ENCODE measurements at regions not wholly inside any gene's neighbourhood (a gene's known extent, or its start where the extent isn't known, plus 50 kb on each side); places are given as distances from the start of the nearest gene placed in this dataset.

GRCh38 chr2:195003881-195004471 is 653.0 kb upstream of the SLC39A10 start:
- TF ChIP-seq POLR2AphosphoS5 (IDR thresholded peaks at IDR 0.05) (no peak), EP300 (IDR thresholded peaks at IDR 0.05) (no peak), POLR2A (IDR thresholded peaks at IDR 0.05) (no peak), CTCF (IDR thresholded peaks at IDR 0.05) (no peak)
- no peak for DNase-seq (ENCODE audit: low spot score in 2 of 2)
- no peaks in the 10 kb centered on the region for H3K27me3 ChIP-seq
- H3K27ac ChIP-seq, result no peak overlapping the region
- WGBS, result 57% methylated on average over 4 of the region's 4 CpGs
- H3K4me1 ChIP-seq, result no peaks in the 10 kb centered on the region
- H3K9me3 ChIP-seq, result no peaks in the 10 kb centered on the region
- no peaks in the 10 kb centered on the region for H3K36me3 ChIP-seq
- no peak overlapping the region for H3K4me3 ChIP-seq

GRCh38 chr2:195001924-195002323 is 655.1 kb upstream of the SLC39A10 start:
- no peak for DNase-seq (ENCODE audit: low spot score in 2 of 2)
- no peaks in the 10 kb centered on the region for H3K36me3 ChIP-seq
- TF ChIP-seq EP300 (IDR thresholded peaks at IDR 0.05), result no peak
- no peak for TF ChIP-seq CTCF (IDR thresholded peaks at IDR 0.05)
- TF ChIP-seq POLR2AphosphoS5 (IDR thresholded peaks at IDR 0.05), result no peak
- TF ChIP-seq POLR2A (IDR thresholded peaks at IDR 0.05), result no peak
- H3K4me3 ChIP-seq, result no peak overlapping the region
- no peaks in the 10 kb centered on the region for H3K4me1 ChIP-seq
- 94% methylated on average over 3 of the region's 3 CpGs for WGBS
- H3K9me3 ChIP-seq, result no peaks in the 10 kb centered on the region
- H3K27ac ChIP-seq, result no peak overlapping the region
- no peaks in the 10 kb centered on the region for H3K27me3 ChIP-seq

- no peak overlapping the region for H3K4me3 ChIP-seq
- no peak overlapping the region for H3K27ac ChIP-seq
- no peaks in the 10 kb centered on the region for H3K9me3 ChIP-seq
- H3K36me3 ChIP-seq, result no peaks in the 10 kb centered on the region
- no peaks in the 10 kb centered on the region for H3K4me1 ChIP-seq
- TF ChIP-seq EP300 (IDR thresholded peaks at IDR 0.05) (no peak), POLR2AphosphoS5 (IDR thresholded peaks at IDR 0.05) (no peak), CTCF (IDR thresholded peaks at IDR 0.05) (no peak), POLR2A (IDR thresholded peaks at IDR 0.05) (no peak)
- no peak for DNase-seq (ENCODE audit: low spot score in 2 of 2)
- H3K27me3 ChIP-seq, result no peaks in the 10 kb centered on the region
- WGBS, result 72% methylated on average over 4 of the region's 4 CpGs
These were observed 657.3 kb upstream of the SLC39A10 start for GRCh38 chr2:194999771-195000170.

GRCh38 chr2:194992648-194993047 is 664.4 kb upstream of the SLC39A10 start:
- no peaks in the 10 kb centered on the region for H3K4me1 ChIP-seq
- H3K27ac ChIP-seq, result peak overlapping the region; percentile 40
- no peaks in the 10 kb centered on the region for H3K9me3 ChIP-seq
- 57% methylated on average over 2 of the region's 2 CpGs for WGBS
- no peak overlapping the region for H3K4me3 ChIP-seq
- TF ChIP-seq CTCF (IDR thresholded peaks at IDR 0.05) (no peak), POLR2AphosphoS5 (IDR thresholded peaks at IDR 0.05) (no peak)
- H3K27me3 ChIP-seq, result no peaks in the 10 kb centered on the region
- no peak for DNase-seq (ENCODE audit: low spot score in 2 of 2)
- no peaks in the 10 kb centered on the region for H3K36me3 ChIP-seq

GRCh38 chr2:194985258-194985657 is 671.8 kb upstream of the SLC39A10 start:
- no peak for DNase-seq (ENCODE audit: low spot score in 2 of 2)
- TF ChIP-seq CTCF (IDR thresholded peaks at IDR 0.05), result no peak
- no peak for TF ChIP-seq POLR2AphosphoS5 (IDR thresholded peaks at IDR 0.05)
- no peak for TF ChIP-seq POLR2A (IDR thresholded peaks at IDR 0.05)
- TF ChIP-seq EP300 (IDR thresholded peaks at IDR 0.05), result no peak
- WGBS, result 66% methylated on average over 1 of the region's 1 CpG
- no peaks in the 10 kb centered on the region for H3K4me1 ChIP-seq
- H3K27ac ChIP-seq, result no peak overlapping the region
- H3K4me3 ChIP-seq, result no peak overlapping the region
- H3K27me3 ChIP-seq, result no peaks in the 10 kb centered on the region
- no peaks in the 10 kb centered on the region for H3K36me3 ChIP-seq
- H3K9me3 ChIP-seq, result no peaks in the 10 kb centered on the region

Data from suprapubic skin (tissue), 4 donors.